Hypothalamus (tissue), 51 donors: ENCODE measurements at regions not wholly inside any gene's neighbourhood (a gene's known extent, or its start where the extent isn't known, plus 50 kb on each side); places are given as distances from the start of the nearest gene placed in this dataset.

Experiments used
- DNase-seq, 51 donors: peaks; one replicate each; lab custom pipeline; 2025; lab: John Stamatoyannopoulos, UW

GRCh38 chr13:85545771-85546170 lies 253.4 kb downstream of the SLITRK6 start:
- DNase-seq, result no peak

GRCh38 chr13:85544756-85545155 lies 254.5 kb downstream of the SLITRK6 start:
- no peak for DNase-seq

GRCh38 chr13:85543144-85543543 lies 256.1 kb downstream of the SLITRK6 start:
- no peak for DNase-seq

GRCh38 chr13:85541476-85541875 lies 257.7 kb downstream of the SLITRK6 start:
- DNase-seq, result no peak

GRCh38 chr13:85538957-85539356 lies 260.3 kb downstream of the SLITRK6 start:
- no peak for DNase-seq

GRCh38 chr13:85537601-85538000 lies 261.6 kb downstream of the SLITRK6 start:
- no peak for DNase-seq

GRCh38 chr13:85536706-85537105 lies 262.5 kb downstream of the SLITRK6 start:
- no peak for DNase-seq

- DNase-seq, result no peak
These were observed 263.7 kb downstream of the SLITRK6 start for GRCh38 chr13:85535316-85536084.

- DNase-seq, result no peak
These were observed 265.3 kb downstream of the SLITRK6 start for GRCh38 chr13:85533911-85534310.

GRCh38 chr13:85529218-85529594 lies 270.0 kb downstream of the SLITRK6 start:
- DNase-seq, result no peak

GRCh38 chr13:85528491-85529217 lies 270.6 kb downstream of the SLITRK6 start:
- peak in 3 of 51 donors; percentile 4 to 58 (median 50) for DNase-seq

- no peak for DNase-seq
These were observed 271.9 kb downstream of the SLITRK6 start for GRCh38 chr13:85527316-85527715.

GRCh38 chr13:85525411-85525810 lies 273.8 kb downstream of the SLITRK6 start:
- DNase-seq, result no peak

GRCh38 chr13:85521657-85522056 lies 277.6 kb downstream of the SLITRK6 start:
- no peak for DNase-seq

GRCh38 chr13:85520445-85520844 lies 278.8 kb downstream of the SLITRK6 start:
- DNase-seq, result no peak

- DNase-seq, result no peak
These were observed 279.9 kb downstream of the SLITRK6 start for GRCh38 chr13:85519363-85519762.

- DNase-seq, result no peak
These were observed 286.8 kb downstream of the SLITRK6 start for GRCh38 chr13:85512421-85512820.

- no peak for DNase-seq
These were observed 289.7 kb downstream of the SLITRK6 start for GRCh38 chr13:85509512-85509911.

GRCh38 chr13:85508683-85509329 lies 290.4 kb downstream of the SLITRK6 start:
- DNase-seq, result no peak

- no peak for DNase-seq
These were observed 295.4 kb downstream of the SLITRK6 start for GRCh38 chr13:85503797-85504196.

GRCh38 chr13:85501616-85502015 lies 297.6 kb downstream of the SLITRK6 start:
- no peak for DNase-seq
